Suprapubic skin (tissue), 4 donors: ENCODE measurements at regions not wholly inside any gene's neighbourhood (a gene's known extent, or its start where the extent isn't known, plus 50 kb on each side); places are given as distances from the start of the nearest gene placed in this dataset.
"Not testable (repeated sequence)": the region's sequence is repeated elsewhere in the genome, so short reads cannot be mapped to it uniquely, and the experiment has no call there.

Source experiments
- DNase-seq, 2 donors: peaks; one replicate each; pipeline ENCODE4 v3.0.0-alpha.2; 2019; ENCODE audit warnings: low spot score in 2 of 2
- H3K27ac ChIP-seq: fragments of 200-600 bp; sonication (generic); one replicate; pipeline ENCODE4 v1.5.1; 2019
- H3K27me3 ChIP-seq: fragments of 200-600 bp; sonication (generic); one replicate; pipeline ENCODE4 v1.5.1; 2019
- H3K36me3 ChIP-seq: fragments of 200-600 bp; sonication (generic); one replicate; pipeline ENCODE4 v1.5.1; 2019
- H3K4me1 ChIP-seq: fragments of 200-600 bp; sonication (generic); one replicate; pipeline ENCODE4 v1.5.1; 2019
- H3K4me3 ChIP-seq: fragments of 200-600 bp; sonication (generic); one replicate; pipeline ENCODE4 v1.5.1; 2019; ENCODE audit warnings: mild to moderate bottlenecking
- H3K9me3 ChIP-seq: fragments of 200-600 bp; sonication (generic); one replicate; pipeline ENCODE4 v1.5.1; 2019
- CTCF ChIP-seq, 2 donors: fragments of 200-600 bp in 1 of 2; fragments of 450-650 bp in 1 of 2; sonication (generic) in 1 of 2; IDR thresholded peaks; one replicate each; pipeline ENCODE4 v1.5.1; 2016 to 2019; ENCODE audit warnings: antibody characterized with exemption in 2 of 2, mild to moderate bottlenecking in 1 of 2, moderate library complexity in 1 of 2
- EP300 ChIP-seq: sonication (generic); formaldehyde crosslinking; IDR thresholded peaks from one replicate; pipeline ENCODE4 v1.6.1; 2017; ENCODE audit warnings: antibody characterized with exemption
- POLR2A ChIP-seq, 2 donors: fragments of 450-650 bp; IDR thresholded peaks; one replicate each; pipeline ENCODE4 v1.6.1; 2017; ENCODE audit warnings: antibody characterized with exemption in 2 of 2, mild to moderate bottlenecking in 2 of 2, moderate library complexity in 2 of 2
- POLR2AphosphoS5 ChIP-seq, 3 donors: sonication (generic); formaldehyde crosslinking; IDR thresholded peaks; one replicate each; pipeline ENCODE4 v1.6.1; 2017; ENCODE audit warnings: antibody characterized with exemption in 3 of 3
- WGBS: methylation state at CpG from one replicate; pipeline ENCODE4 v1.1.5; 2018; 5-methylcytosine and 5-hydroxymethylcytosine counted together

- H3K4me1 ChIP-seq: no peaks in the 10 kb centered on the region
- H3K36me3 ChIP-seq: no peaks in the 10 kb centered on the region
- no peaks in the 10 kb centered on the region for H3K27me3 ChIP-seq
- no peaks in the 10 kb centered on the region for H3K9me3 ChIP-seq
- no peak overlapping the region for H3K27ac ChIP-seq
- WGBS: 59% methylated on average over 2 of the region's 2 CpGs
- no peak overlapping the region for H3K4me3 ChIP-seq
- DNase-seq: no peak
- no peak for TF ChIP-seq CTCF (IDR thresholded peaks at IDR 0.05)
- no peak for TF ChIP-seq POLR2A (IDR thresholded peaks at IDR 0.05)
- no peak for TF ChIP-seq POLR2AphosphoS5 (IDR thresholded peaks at IDR 0.05)
- TF ChIP-seq EP300: no peak
Observed at GRCh38 chr12:11482955-11483354, 87.6 kb upstream of the PRB2 start.

GRCh38 chr12:11486623-11487444, 91.5 kb upstream of the PRB2 start:
- TF ChIP-seq POLR2A (IDR thresholded peaks at IDR 0.05): no peak
- TF ChIP-seq POLR2AphosphoS5 (IDR thresholded peaks at IDR 0.05): no peak
- TF ChIP-seq CTCF (IDR thresholded peaks at IDR 0.05): peak; percentile 83 to 88
- no peak for TF ChIP-seq EP300
- 24% methylated on average over 13 of the region's 13 CpGs for WGBS
- Histone ChIP-seq H3K4me3 (no peak overlapping the region), H3K9me3 (no peaks in the 10 kb centered on the region), H3K36me3 (no peaks in the 10 kb centered on the region), H3K27me3 (no peaks in the 10 kb centered on the region), H3K4me1 (no peaks in the 10 kb centered on the region), H3K27ac (no peak overlapping the region)
- peak in 1 of 2 donors; percentile 82 for DNase-seq

GRCh38 chr12:11496157-11496851, 100.9 kb upstream of the PRB2 start:
- 90% methylated on average over 3 of the region's 3 CpGs for WGBS
- H3K4me3 ChIP-seq: no peak overlapping the region
- no peaks in the 10 kb centered on the region for H3K36me3 ChIP-seq
- peaks cover 5% of the 10 kb centered on the region for H3K27me3 ChIP-seq
- H3K9me3 ChIP-seq: no peaks in the 10 kb centered on the region
- no peak overlapping the region for H3K27ac ChIP-seq
- no peak for TF ChIP-seq POLR2AphosphoS5 (IDR thresholded peaks at IDR 0.05)
- no peak for TF ChIP-seq POLR2A (IDR thresholded peaks at IDR 0.05)
- TF ChIP-seq CTCF (IDR thresholded peaks at IDR 0.05): no peak
- no peak for TF ChIP-seq EP300
- H3K4me1 ChIP-seq: peaks cover 7% of the 10 kb centered on the region
- DNase-seq: no peak

GRCh38 chr12:11497438-11497837, 102.1 kb upstream of the PRB2 start:
- no peaks in the 10 kb centered on the region for H3K36me3 ChIP-seq
- TF ChIP-seq POLR2A (IDR thresholded peaks at IDR 0.05) (no peak), POLR2AphosphoS5 (IDR thresholded peaks at IDR 0.05) (no peak), CTCF (IDR thresholded peaks at IDR 0.05) (no peak), EP300 (no peak)
- 90% methylated on average over 7 of the region's 7 CpGs for WGBS
- H3K27me3 ChIP-seq: peaks cover 8% of the 10 kb centered on the region
- no peaks in the 10 kb centered on the region for H3K9me3 ChIP-seq
- DNase-seq: no peak
- peaks cover 7% of the 10 kb centered on the region for H3K4me1 ChIP-seq
- H3K27ac ChIP-seq: no peak overlapping the region
- no peak overlapping the region for H3K4me3 ChIP-seq

- DNase-seq: no peak
Observed at GRCh38 chr12:11497995-11498394, 102.6 kb upstream of the PRB2 start.

GRCh38 chr12:11498574-11498973, 103.2 kb upstream of the PRB2 start:
- not testable (repeated sequence) for H3K27ac ChIP-seq, H3K36me3 ChIP-seq, H3K27me3 ChIP-seq, DNase-seq, H3K9me3 ChIP-seq, H3K4me1 ChIP-seq, H3K4me3 ChIP-seq
- WGBS: 30% methylated on average over 3 of the region's 3 CpGs

More at GRCh38 chr12:11497995-11498394, 102.6 kb upstream of the PRB2 start:
- no peaks in the 10 kb centered on the region for H3K9me3 ChIP-seq
- WGBS: 91% methylated on average over 4 of the region's 4 CpGs
- H3K27me3 ChIP-seq: peaks cover 8% of the 10 kb centered on the region
- H3K4me1 ChIP-seq: peaks cover 7% of the 10 kb centered on the region
- no peak overlapping the region for H3K4me3 ChIP-seq
- no peaks in the 10 kb centered on the region for H3K36me3 ChIP-seq
- TF ChIP-seq CTCF (IDR thresholded peaks at IDR 0.05) (no peak), POLR2A (IDR thresholded peaks at IDR 0.05) (no peak), EP300 (no peak)
- no peak overlapping the region for H3K27ac ChIP-seq
